OCI-LY7 (cell line): ENCODE measurements at regions not wholly inside any gene's neighbourhood (a gene's known extent, or its start where the extent isn't known, plus 50 kb on each side); places are given as distances from the start of the nearest gene placed in this dataset.

Experiments used
- BruUV-seq: library from RNA; stranded (reverse); fragments of 400-500 nt; replicated peaks from 2 replicates; lab custom pipeline; 2021; lab: Mats Ljungman, UMichigan
- CTCF ChIA-PET: fragments of 300-600 bp; sonication (Branson Sonifier 250); formaldehyde crosslinking; loops from one replicate; lab custom pipeline; 2022; ENCODE audit warnings: antibody characterized with exemption; ENCODE audit not compliant: unreplicated experiment; lab: Charles Lee
- POLR2A ChIA-PET: fragments of 300-600 bp; sonication (Branson Sonifier 250); formaldehyde crosslinking; loops from one replicate; lab custom pipeline; 2022; ENCODE audit warnings: antibody characterized with exemption; lab: Charles Lee
- DNase-seq: peaks from one replicate; pipeline ENCODE4 v3.0.0-alpha.2; 2015; ENCODE audit warnings: low spot score
- H2AFZ ChIP-seq: fragments of 200-600 bp; sonication (generic), shearing (Covaris generic); 2 replicates; pipeline ENCODE4 v1.6.1; 2014; ENCODE audit warnings: mild to moderate bottlenecking, antibody characterized with exemption, low read length, moderate library complexity
- H3K27ac ChIP-seq: fragments of 200-600 bp; sonication (generic); 2 replicates; pipeline ENCODE4 v1.5.1; 2014; ENCODE audit warnings: mixed run types, low read depth, mild to moderate bottlenecking, moderate library complexity, low read length, inconsistent platforms; ENCODE audit not compliant: poor library complexity, severe bottlenecking
- H3K36me3 ChIP-seq: fragments of 200-600 bp; sonication (generic); 2 replicates; pipeline ENCODE4 v1.6.1; 2014; ENCODE audit warnings: mild to moderate bottlenecking, antibody characterized with exemption, low read length, moderate library complexity, mixed read lengths; ENCODE audit not compliant: insufficient read depth
- H3K4me1 ChIP-seq: fragments of 200-600 bp; sonication (generic); 2 replicates; pipeline ENCODE4 v1.5.1; 2014; ENCODE audit warnings: mild to moderate bottlenecking, low read length; ENCODE audit not compliant: insufficient read depth, poor library complexity, severe bottlenecking
- H3K4me2 ChIP-seq: fragments of 200-600 bp; sonication (generic); 2 replicates; pipeline ENCODE4 v1.6.1; 2014; ENCODE audit warnings: mild to moderate bottlenecking, low read length
- H3K4me3 ChIP-seq: fragments of 200-600 bp; sonication (generic); 2 replicates; pipeline ENCODE4 v1.5.1; 2014; ENCODE audit warnings: mild to moderate bottlenecking, low read depth, low read length; ENCODE audit not compliant: poor library complexity, severe bottlenecking
- H3K79me2 ChIP-seq: fragments of 200-600 bp; sonication (generic); 2 replicates; pipeline ENCODE4 v1.6.1; 2016; ENCODE audit warnings: low read depth, mild to moderate bottlenecking, low read length, moderate library complexity, mixed read lengths; ENCODE audit not compliant: insufficient read depth
- H3K9me2 ChIP-seq: fragments of 200-600 bp; sonication (generic); 2 replicates; pipeline ENCODE4 v1.6.1; 2016; ENCODE audit warnings: mild to moderate bottlenecking, low read length, mixed read lengths; ENCODE audit not compliant: insufficient read depth
- H3K9me3 ChIP-seq: fragments of 200-600 bp; sonication (generic); 2 replicates; pipeline ENCODE4 v1.6.1; 2014; ENCODE audit warnings: mild to moderate bottlenecking, mixed run types, low read length, mixed read lengths
- H4K20me1 ChIP-seq: fragments of 200-600 bp; sonication (generic); 2 replicates; pipeline ENCODE4 v1.6.1; 2014; ENCODE audit warnings: mild to moderate bottlenecking, antibody characterized with exemption, low read length, moderate library complexity, mixed read lengths; ENCODE audit not compliant: insufficient read depth
- CTCF ChIP-seq: fragments of 200-600 bp; sonication (generic); conservative IDR thresholded peaks from 2 replicates; pipeline ENCODE4 v1.5.1; 2014; ENCODE audit warnings: mild to moderate bottlenecking, antibody characterized with exemption, low read length, moderate library complexity, mixed read lengths
- EZH2phosphoT487 ChIP-seq: fragments of 200-600 bp; sonication (generic); IDR thresholded peaks from 2 replicates; pipeline ENCODE4 v1.6.1; 2018; ENCODE audit warnings: low read depth, borderline replicate concordance, mild to moderate bottlenecking, mixed run types, antibody characterized with exemption, low read length, moderate library complexity, mixed read lengths
- intact Hi-C: fragments of 100-400 bp; cut with micrococcal nuclease; formaldehyde crosslinking; loops from one replicate; pipeline ENCODE4 v1.10.0; 2022; ENCODE audit not compliant: unreplicated experiment

- Histone ChIP-seq H3K27ac (no peak overlapping the region), H4K20me1 (no peaks in the 10 kb centered on the region), H3K9me2 (no peaks in the 10 kb centered on the region), H2AFZ (no peak overlapping the region), H3K4me1 (no peaks in the 10 kb centered on the region), H3K4me2 (no peak overlapping the region), H3K4me3 (no peak overlapping the region), H3K36me3 (no peaks in the 10 kb centered on the region), H3K79me2 (no peaks in the 10 kb centered on the region), H3K9me3 (no peaks in the 10 kb centered on the region)
- ChIA-PET CTCF (no interaction called here), POLR2A (no interaction called here)
- intact Hi-C loops, result no loop called here
- no TSS peak for BruUV-seq
- no peak for DNase-seq
- TF ChIP-seq CTCF, result no peak
- TF ChIP-seq EZH2phosphoT487, result no peak
These were observed 83.9 kb upstream of the NWD2 start for GRCh38 chr4:37160653-37161052.

GRCh38 chr4:37165844-37166243, 78.7 kb upstream of the NWD2 start:
- Histone ChIP-seq H4K20me1 (no peaks in the 10 kb centered on the region), H3K4me1 (no peaks in the 10 kb centered on the region), H3K9me3 (no peaks in the 10 kb centered on the region), H3K4me2 (no peak overlapping the region), H3K79me2 (no peaks in the 10 kb centered on the region), H3K9me2 (no peaks in the 10 kb centered on the region), H3K36me3 (no peaks in the 10 kb centered on the region), H3K27ac (no peak overlapping the region), H3K4me3 (no peak overlapping the region), H2AFZ (no peak overlapping the region)
- no peak for DNase-seq
- ChIA-PET POLR2A (interaction anchor here (0.6 kb wide), 1 partner anchor 10 kb away, joined by 3 read pairs; no protein-coding TSS in a partner anchor), CTCF (no interaction called here)
- intact Hi-C loops, result no loop called here
- BruUV-seq, result no TSS peak
- no peak for TF ChIP-seq CTCF
- no peak for TF ChIP-seq EZH2phosphoT487

- Histone ChIP-seq H3K27ac (no peak overlapping the region), H3K79me2 (no peaks in the 10 kb centered on the region), H3K4me2 (no peak overlapping the region), H3K9me2 (no peaks in the 10 kb centered on the region), H4K20me1 (no peaks in the 10 kb centered on the region), H3K9me3 (no peaks in the 10 kb centered on the region), H3K4me3 (no peak overlapping the region), H3K36me3 (no peaks in the 10 kb centered on the region), H2AFZ (no peak overlapping the region), H3K4me1 (no peaks in the 10 kb centered on the region)
- TF ChIP-seq EZH2phosphoT487, result no peak
- no peak for TF ChIP-seq CTCF
- no TSS peak for BruUV-seq
- intact Hi-C loops, result no loop called here
- POLR2A ChIA-PET, result no interaction called here
- CTCF ChIA-PET, result no interaction called here
- no peak for DNase-seq
These were observed 74.6 kb upstream of the NWD2 start for GRCh38 chr4:37169956-37170355.
